ACC112 (cell line): ENCODE measurements at regions not wholly inside any gene's neighbourhood (a gene's known extent, or its start where the extent isn't known, plus 50 kb on each side); places are given as distances from the start of the nearest gene placed in this dataset.

Experiments used
- H2AFZ ChIP-seq: fragments of 200-600 bp; sonication (generic); one replicate; pipeline ENCODE4 v1.6.0; 2017; ENCODE audit warnings: antibody characterized with exemption, low read length; ENCODE audit not compliant: unreplicated experiment
- H3K27ac ChIP-seq: fragments of 200-600 bp; sonication (generic); 2 replicates; pipeline ENCODE4 v1.5.1; 2014; ENCODE audit warnings: low read depth, mild to moderate bottlenecking, antibody characterized with exemption, low read length, moderate library complexity
- H3K27me3 ChIP-seq: fragments of 200-600 bp; sonication (generic); 2 replicates; pipeline ENCODE4 v1.6.1; 2014; ENCODE audit warnings: mild to moderate bottlenecking, antibody characterized with exemption, low read length, moderate library complexity, mixed read lengths; ENCODE audit not compliant: insufficient read depth
- H3K36me3 ChIP-seq: fragments of 200-600 bp; sonication (generic); 2 replicates; pipeline ENCODE4 v1.6.1; 2016; ENCODE audit warnings: mild to moderate bottlenecking, antibody characterized with exemption, low read length, moderate library complexity, mixed read lengths; ENCODE audit not compliant: insufficient read depth
- H3K4me1 ChIP-seq: fragments of 200-600 bp; sonication (generic); one replicate; pipeline ENCODE4 v1.6.1; 2016; ENCODE audit warnings: low read length, mixed read lengths; ENCODE audit not compliant: insufficient read depth, unreplicated experiment, control insufficient read depth
- H3K4me3 ChIP-seq: fragments of 200-600 bp; sonication (generic); 2 replicates; pipeline ENCODE4 v1.5.1; 2014; ENCODE audit warnings: mild to moderate bottlenecking, low read depth, low read length
- H3K79me2 ChIP-seq: fragments of 200-600 bp; sonication (generic); one replicate; pipeline ENCODE4 v1.6.0; 2016; ENCODE audit warnings: low read length; ENCODE audit not compliant: control insufficient read depth, unreplicated experiment, insufficient read depth

- H3K79me2 ChIP-seq, result no peaks in the 10 kb centered on the region
- H2AFZ ChIP-seq, result no peak overlapping the region
- no peaks in the 10 kb centered on the region for H3K27me3 ChIP-seq
- no peaks in the 10 kb centered on the region for H3K36me3 ChIP-seq
- no peak overlapping the region for H3K4me3 ChIP-seq
- no peak overlapping the region for H3K27ac ChIP-seq
- H3K4me1 ChIP-seq, result no peaks in the 10 kb centered on the region
Measured at GRCh38 chr2:7588295-7588694, 671.1 kb downstream of the RNF144A start.

- no peaks in the 10 kb centered on the region for H3K27me3 ChIP-seq
- H3K79me2 ChIP-seq, result no peaks in the 10 kb centered on the region
- H2AFZ ChIP-seq, result no peak overlapping the region
- no peaks in the 10 kb centered on the region for H3K4me1 ChIP-seq
- no peaks in the 10 kb centered on the region for H3K36me3 ChIP-seq
- no peak overlapping the region for H3K27ac ChIP-seq
- H3K4me3 ChIP-seq, result no peak overlapping the region
Measured at GRCh38 chr2:7592618-7593140, 675.5 kb downstream of the RNF144A start.

- Histone ChIP-seq H3K27me3 (no peaks in the 10 kb centered on the region), H3K4me3 (no peak overlapping the region), H2AFZ (no peak overlapping the region)
Measured at GRCh38 chr2:7593360-7593759, 676.1 kb downstream of the RNF144A start.

GRCh38 chr2:7594211-7594610 lies 677.0 kb downstream of the RNF144A start:
- H3K4me1 ChIP-seq, result no peaks in the 10 kb centered on the region
- no peaks in the 10 kb centered on the region for H3K79me2 ChIP-seq
- H3K27ac ChIP-seq, result no peak overlapping the region
- H2AFZ ChIP-seq, result no peak overlapping the region
- no peaks in the 10 kb centered on the region for H3K27me3 ChIP-seq
- no peaks in the 10 kb centered on the region for H3K36me3 ChIP-seq
- no peak overlapping the region for H3K4me3 ChIP-seq

More at GRCh38 chr2:7593360-7593759, 676.1 kb downstream of the RNF144A start:
- H3K36me3 ChIP-seq, result no peaks in the 10 kb centered on the region
- H3K79me2 ChIP-seq, result no peaks in the 10 kb centered on the region
- no peak overlapping the region for H3K27ac ChIP-seq
- no peaks in the 10 kb centered on the region for H3K4me1 ChIP-seq

- H2AFZ ChIP-seq, result no peak overlapping the region
- H3K36me3 ChIP-seq, result no peaks in the 10 kb centered on the region
- H3K27me3 ChIP-seq, result no peaks in the 10 kb centered on the region
- no peaks in the 10 kb centered on the region for H3K79me2 ChIP-seq
- no peak overlapping the region for H3K4me3 ChIP-seq
- no peaks in the 10 kb centered on the region for H3K4me1 ChIP-seq
- no peak overlapping the region for H3K27ac ChIP-seq
Measured at GRCh38 chr2:7595206-7595605, 678.0 kb downstream of the RNF144A start.

GRCh38 chr2:7598402-7598801 lies 681.2 kb downstream of the RNF144A start:
- Histone ChIP-seq H3K36me3 (no peaks in the 10 kb centered on the region), H2AFZ (no peak overlapping the region), H3K79me2 (no peaks in the 10 kb centered on the region), H3K27me3 (no peaks in the 10 kb centered on the region), H3K4me3 (no peak overlapping the region), H3K4me1 (no peaks in the 10 kb centered on the region), H3K27ac (no peak overlapping the region)

GRCh38 chr2:7599462-7600258 lies 682.4 kb downstream of the RNF144A start:
- Histone ChIP-seq H3K79me2 (no peaks in the 10 kb centered on the region), H2AFZ (no peak overlapping the region), H3K27me3 (no peaks in the 10 kb centered on the region), H3K36me3 (no peaks in the 10 kb centered on the region), H3K27ac (no peak overlapping the region), H3K4me3 (no peak overlapping the region), H3K4me1 (no peaks in the 10 kb centered on the region)

- Histone ChIP-seq H3K36me3 (no peaks in the 10 kb centered on the region), H3K79me2 (no peaks in the 10 kb centered on the region), H3K27ac (no peak overlapping the region), H3K27me3 (no peaks in the 10 kb centered on the region), H2AFZ (no peak overlapping the region), H3K4me1 (no peaks in the 10 kb centered on the region), H3K4me3 (no peak overlapping the region)
Measured at GRCh38 chr2:7601990-7602389, 684.8 kb downstream of the RNF144A start.

- no peaks in the 10 kb centered on the region for H3K36me3 ChIP-seq
- H3K27ac ChIP-seq, result no peak overlapping the region
- H2AFZ ChIP-seq, result no peak overlapping the region
- no peaks in the 10 kb centered on the region for H3K4me1 ChIP-seq
- H3K4me3 ChIP-seq, result no peak overlapping the region
- no peaks in the 10 kb centered on the region for H3K79me2 ChIP-seq
- no peaks in the 10 kb centered on the region for H3K27me3 ChIP-seq
Measured at GRCh38 chr2:7604456-7604855, 687.2 kb downstream of the RNF144A start.

- Histone ChIP-seq H3K79me2 (no peaks in the 10 kb centered on the region), H3K27ac (no peak overlapping the region), H3K4me1 (no peaks in the 10 kb centered on the region), H3K36me3 (no peaks in the 10 kb centered on the region), H3K27me3 (no peaks in the 10 kb centered on the region), H3K4me3 (no peak overlapping the region), H2AFZ (no peak overlapping the region)
Measured at GRCh38 chr2:7607441-7608173, 690.4 kb downstream of the RNF144A start.

- Histone ChIP-seq H3K4me1 (no peaks in the 10 kb centered on the region), H2AFZ (no peak overlapping the region), H3K27me3 (no peaks in the 10 kb centered on the region), H3K27ac (no peak overlapping the region), H3K36me3 (no peaks in the 10 kb centered on the region), H3K79me2 (no peaks in the 10 kb centered on the region), H3K4me3 (no peak overlapping the region)
Measured at GRCh38 chr2:7609556-7609955, 692.3 kb downstream of the RNF144A start.
